ENCODE measurements at regions not wholly inside any gene's neighbourhood (a gene's known extent, or its start where the extent isn't known, plus 50 kb on each side); places are given as distances from the start of the nearest gene placed in this dataset.

- no peak for TF ChIP-seq EHMT2 (IDR thresholded peaks at IDR 0.05)
- no peak for TF ChIP-seq ZNF347 (CRISPR knock-in tag; IDR thresholded peaks at IDR 0.05; ENCODE audit: low read depth)
- TF ChIP-seq RFX7 (CRISPR knock-in tag; IDR thresholded peaks at IDR 0.05) = no peak
- no peak for TF ChIP-seq CXXC5 (CRISPR knock-in tag; IDR thresholded peaks at IDR 0.05)
- TF ChIP-seq KDM1A (IDR thresholded peaks at IDR 0.05) = no peak
- TF ChIP-seq NCOA6 (IDR thresholded peaks at IDR 0.05) = no peak
- no peak for TF ChIP-seq POLR2G (IDR thresholded peaks at IDR 0.05; ENCODE audit: low read depth, low read length)
Observed at GRCh38 chr3:5309171-5309570, 121.7 kb downstream of the EDEM1 start (continued).

- POLR2A ChIA-PET = interaction anchor here (0.6 kb wide), 1 partner anchor 222 kb away, joined by 3 read pairs; no protein-coding TSS in a partner anchor
- Histone ChIP-seq H3K4me2 (ENCODE audit: insufficient read depth, low read length) (no peak overlapping the region), H3K79me2 (ENCODE audit: control insufficient read depth, insufficient read depth, low read length) (no peaks in the 10 kb centered on the region), H3K36me3 (ENCODE audit: control insufficient read depth, insufficient read depth, low read length) (no peaks in the 10 kb centered on the region), H3K4me3 (no peak overlapping the region), H3K9ac (ENCODE audit: insufficient read depth in 1 of 2, low read depth in 2 of 2, low read length in 2 of 2) (no peak overlapping the region), H2AFZ (ENCODE audit: low read depth, low read length) (no peak overlapping the region), H3K9me1 (ENCODE audit: control insufficient read depth, insufficient read depth, low read length) (no peaks in the 10 kb centered on the region), H3K4me1 (replicated peaks in 1 of 2; ENCODE audit: control insufficient read depth in 2 of 2, insufficient read depth in 2 of 2, low read length in 2 of 2) (no peaks in the 10 kb centered on the region), H3K27ac (ENCODE audit: extremely low read depth, low read depth, low read length) (no peak overlapping the region), H3K27me3 (ENCODE audit: control insufficient read depth in 2 of 2, insufficient read depth in 2 of 2, low read length in 2 of 2) (peaks cover 6 to 22% of the 10 kb centered on the region in 2 experiments; a peak in 3 of 5 replicates), H3K9me3 (replicated peaks; ENCODE audit: control insufficient read depth, insufficient read depth, low read depth, low read length) (no peaks in the 10 kb centered on the region), H4K20me1 (replicated peaks; ENCODE audit: control insufficient read depth, insufficient read depth, low read length) (no peaks in the 10 kb centered on the region)
- BruUV-seq (replicated peaks) = no TSS peak
- CTCF ChIA-PET (ENCODE audit: low intra/inter-chr PET ratio) = no interaction called here
- 0% methylated on average over 3 of the region's 3 CpGs for WGBS (ENCODE audit: insufficient coverage, low coverage, missing lambda C conversion rate)
- TF ChIP-seq, protein P1, sequence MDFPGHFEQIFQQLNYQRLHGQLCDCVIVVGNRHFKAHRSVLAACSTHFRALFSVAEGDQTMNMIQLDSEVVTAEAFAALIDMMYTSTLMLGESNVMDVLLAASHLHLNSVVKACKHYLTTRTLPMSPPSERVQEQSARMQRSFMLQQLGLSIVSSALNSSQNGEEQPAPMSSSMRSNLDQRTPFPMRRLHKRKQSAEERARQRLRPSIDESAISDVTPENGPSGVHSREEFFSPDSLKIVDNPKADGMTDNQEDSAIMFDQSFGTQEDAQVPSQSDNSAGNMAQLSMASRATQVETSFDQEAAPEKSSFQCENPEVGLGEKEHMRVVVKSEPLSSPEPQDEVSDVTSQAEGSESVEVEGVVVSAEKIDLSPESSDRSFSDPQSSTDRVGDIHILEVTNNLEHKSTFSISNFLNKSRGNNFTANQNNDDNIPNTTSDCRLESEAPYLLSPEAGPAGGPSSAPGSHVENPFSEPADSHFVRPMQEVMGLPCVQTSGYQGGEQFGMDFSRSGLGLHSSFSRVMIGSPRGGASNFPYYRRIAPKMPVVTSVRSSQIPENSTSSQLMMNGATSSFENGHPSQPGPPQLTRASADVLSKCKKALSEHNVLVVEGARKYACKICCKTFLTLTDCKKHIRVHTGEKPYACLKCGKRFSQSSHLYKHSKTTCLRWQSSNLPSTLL (IDR thresholded peaks at IDR 0.05) = no peak
- TF ChIP-seq, protein P2, sequence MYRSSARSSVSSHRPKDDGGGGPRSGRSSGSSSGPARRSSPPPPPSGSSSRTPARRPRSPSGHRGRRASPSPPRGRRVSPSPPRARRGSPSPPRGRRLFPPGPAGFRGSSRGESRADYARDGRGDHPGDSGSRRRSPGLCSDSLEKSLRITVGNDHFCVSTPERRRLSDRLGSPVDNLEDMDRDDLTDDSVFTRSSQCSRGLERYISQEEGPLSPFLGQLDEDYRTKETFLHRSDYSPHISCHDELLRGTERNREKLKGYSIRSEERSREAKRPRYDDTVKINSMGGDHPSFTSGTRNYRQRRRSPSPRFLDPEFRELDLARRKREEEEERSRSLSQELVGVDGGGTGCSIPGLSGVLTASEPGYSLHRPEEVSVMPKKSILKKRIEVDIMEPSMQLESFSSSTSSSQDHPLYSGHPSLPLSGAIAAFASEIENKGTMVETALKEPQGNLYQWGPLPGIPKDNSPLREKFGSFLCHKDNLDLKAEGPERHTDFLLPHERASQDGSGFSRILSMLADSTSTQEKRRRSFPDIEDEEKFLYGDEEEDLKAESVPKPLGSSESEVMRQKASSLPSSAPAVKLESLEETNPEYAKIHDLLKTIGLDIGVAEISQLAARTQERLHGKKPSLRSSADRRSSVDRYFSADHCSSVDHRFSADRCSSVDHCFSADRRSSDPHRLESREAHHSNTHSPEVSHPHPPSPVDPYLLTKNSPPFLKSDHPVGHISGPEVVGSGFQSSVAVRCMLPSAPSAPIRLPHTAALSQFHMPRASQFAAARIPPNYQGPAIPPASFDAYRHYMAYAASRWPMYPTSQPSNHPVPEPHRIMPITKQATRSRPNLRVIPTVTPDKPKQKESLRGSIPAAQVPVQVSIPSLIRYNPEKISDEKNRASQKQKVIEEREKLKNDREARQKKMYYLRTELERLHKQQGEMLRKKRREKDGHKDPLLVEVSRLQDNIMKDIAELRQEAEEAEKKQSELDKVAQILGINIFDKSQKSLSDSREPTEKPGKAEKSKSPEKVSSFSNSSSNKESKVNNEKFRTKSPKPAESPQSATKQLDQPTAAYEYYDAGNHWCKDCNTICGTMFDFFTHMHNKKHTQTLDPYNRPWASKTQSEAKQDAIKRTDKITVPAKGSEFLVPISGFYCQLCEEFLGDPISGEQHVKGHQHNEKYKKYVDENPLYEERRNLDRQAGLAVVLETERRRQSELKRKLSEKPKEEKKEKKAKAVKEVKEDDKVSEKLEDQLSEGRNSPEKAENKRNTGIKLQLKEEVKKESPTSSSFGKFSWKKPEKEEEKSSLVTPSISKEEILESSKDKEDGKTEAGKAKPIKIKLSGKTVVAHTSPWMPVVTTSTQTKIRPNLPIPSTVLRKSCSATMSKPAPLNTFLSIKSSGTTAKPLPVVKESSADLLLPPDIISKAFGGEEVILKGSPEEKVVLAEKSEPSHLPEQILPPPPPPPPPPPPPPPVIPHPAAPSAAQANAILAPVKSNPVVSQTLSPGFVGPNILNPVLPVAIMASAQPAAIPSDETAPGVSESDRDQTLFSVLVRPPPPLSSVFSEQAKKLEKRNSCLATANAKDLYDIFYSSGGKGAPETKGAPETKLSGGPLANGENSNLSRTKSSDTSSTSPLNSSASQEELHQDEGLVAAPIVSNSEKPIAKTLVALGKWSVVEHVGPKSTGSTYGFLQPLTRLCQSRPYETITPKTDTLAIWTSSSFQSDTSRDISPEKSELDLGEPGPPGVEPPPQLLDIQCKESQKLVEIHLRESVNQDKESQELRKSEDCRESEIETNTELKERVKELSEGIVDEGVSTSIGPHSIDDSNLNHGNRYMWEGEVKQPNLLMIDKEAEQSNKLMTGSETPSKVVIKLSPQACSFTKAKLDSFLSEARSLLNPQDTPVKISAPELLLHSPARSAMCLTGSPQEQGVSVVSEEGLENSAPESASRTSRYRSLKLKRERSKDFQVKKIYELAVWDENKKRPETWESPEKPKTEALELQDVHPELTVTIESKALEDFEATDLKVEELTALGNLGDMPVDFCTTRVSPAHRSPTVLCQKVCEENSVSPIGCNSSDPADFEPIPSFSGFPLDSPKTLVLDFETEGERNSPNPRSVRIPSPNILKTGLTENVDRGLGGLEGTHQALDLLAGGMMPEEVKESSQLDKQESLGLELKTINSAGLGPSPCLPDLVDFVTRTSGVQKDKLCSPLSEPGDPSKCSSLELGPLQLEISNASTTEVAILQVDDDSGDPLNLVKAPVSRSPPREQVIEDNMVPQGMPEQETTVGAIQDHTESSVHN (IDR thresholded peaks at IDR 0.05; ENCODE audit: borderline replicate concordance in 1 of 2, low read depth in 1 of 2) = no peak
- no peak for TF ChIP-seq NR2C2 (CRISPR knock-in tag; IDR thresholded peaks at IDR 0.05)
- no peak for TF ChIP-seq NR2C2 (tag; IDR thresholded peaks at IDR 0.05)
- TF ChIP-seq BCL6 (CRISPR knock-in tag; IDR thresholded peaks at IDR 0.05) = no peak
- DNase-seq (ENCODE audit: extremely low read depth in 1 of 4, low spot score in 3 of 4) (no peak), ATAC-seq (no peak), FAIRE-seq (no peak)
- intact Hi-C loops (cut with micrococcal nuclease) = loop anchor here (2.0 to 5.0 kb wide), 2 partner anchors 118 to 421 kb away; no protein-coding TSS in a partner anchor
- in situ Hi-C loops (cut with MboI) = loop anchor here (25.0 kb wide), 1 partner anchor 1478 kb away; no protein-coding TSS in a partner anchor
Observed at GRCh38 chr3:5309602-5310001, 122.1 kb downstream of the EDEM1 start.
